CD4-positive, alpha-beta memory T cell (primary cell): ENCODE measurements at regions not wholly inside any gene's neighbourhood (a gene's known extent, or its start where the extent isn't known, plus 50 kb on each side); places are given as distances from the start of the nearest gene placed in this dataset.
A peak's percentile ranks its signal among the peaks of the same experiment; 100 is the strongest.
"Not testable (repeated sequence)": the region's sequence is repeated elsewhere in the genome, so short reads cannot be mapped to it uniquely, and the experiment has no call there.

Source experiments
- CTCF ChIA-PET: fragments of 350-600 bp; sonication (Branson Sonifier 250); formaldehyde crosslinking; loops from one replicate; lab custom pipeline; 2021; ENCODE audit warnings: inconsistent platforms; ENCODE audit not compliant: partially characterized antibody; lab: Charles Lee
- POLR2A ChIA-PET: fragments of 350-600 bp; sonication (Branson Sonifier 250); formaldehyde crosslinking; loops from one replicate; lab custom pipeline; 2021; ENCODE audit not compliant: partially characterized antibody; lab: Charles Lee
- DNase-seq, 5 donors: peaks; one replicate each; pipeline versions ENCODE4 v3.0.0 to v3.0.0-alpha.2; 2020 to 2022; ENCODE audit warnings: mixed read lengths in 1 of 5
- H3K27ac ChIP-seq: one replicate; pipeline ENCODE4 v1.7.0; 2013; ENCODE audit warnings: low read depth, low read length
- H3K27me3 ChIP-seq: 2 replicates; pipeline ENCODE4 v1.7.0; 2013; ENCODE audit warnings: mild to moderate bottlenecking, low read length, moderate library complexity; ENCODE audit not compliant: insufficient read depth
- H3K36me3 ChIP-seq: 2 replicates; pipeline ENCODE4 v1.7.0; 2013; ENCODE audit warnings: mild to moderate bottlenecking, low read length, moderate library complexity; ENCODE audit not compliant: insufficient read depth
- H3K4me1 ChIP-seq: 2 replicates; pipeline ENCODE4 v1.7.0; 2013; ENCODE audit warnings: mild to moderate bottlenecking, low read length, moderate library complexity; ENCODE audit not compliant: insufficient read depth
- H3K4me3 ChIP-seq, 2 donors: one replicate each; pipeline ENCODE4 v1.7.0; 2013; ENCODE audit warnings: low read length in 2 of 2, mild to moderate bottlenecking in 1 of 2
- H3K9me3 ChIP-seq, 2 donors: one replicate each; pipeline ENCODE4 v1.7.0; 2013; ENCODE audit warnings: low read length in 2 of 2, control low read depth in 1 of 2; ENCODE audit not compliant: control insufficient read depth in 1 of 2
- H3K27ac Mint-ChIP-seq, 7 donors: one replicate each; pipeline ENCODE4 v1.8.0; 2020 to 2021; ENCODE audit warnings: mixed read lengths in 7 of 7, mild to moderate bottlenecking in 6 of 7, inconsistent platforms in 3 of 7, moderate library complexity in 3 of 7
- H3K27me3 Mint-ChIP-seq, 2 donors: one replicate each; pipeline ENCODE4 v1.8.0; 2020 to 2021; ENCODE audit warnings: mixed read lengths in 2 of 2
- H3K36me3 Mint-ChIP-seq, 2 donors: one replicate each; pipeline ENCODE4 v1.8.0; 2020 to 2021; ENCODE audit warnings: mixed read lengths in 2 of 2, inconsistent platforms in 1 of 2, mild to moderate bottlenecking in 1 of 2
- H3K4me1 Mint-ChIP-seq, 4 donors: one replicate each; pipeline ENCODE4 v1.8.0; 2020 to 2021; ENCODE audit warnings: mixed read lengths in 4 of 4, mild to moderate bottlenecking in 1 of 4
- H3K4me3 Mint-ChIP-seq, 8 donors: one replicate each; pipeline ENCODE4 v1.8.0; 2020 to 2021; ENCODE audit warnings: mixed read lengths in 8 of 8, mild to moderate bottlenecking in 7 of 8, moderate library complexity in 6 of 8, inconsistent platforms in 3 of 8
- H3K9me3 Mint-ChIP-seq, 8 donors: one replicate each; pipeline ENCODE4 v1.8.0; 2020 to 2021; ENCODE audit warnings: mixed read lengths in 8 of 8, mild to moderate bottlenecking in 5 of 8, inconsistent platforms in 3 of 8, moderate library complexity in 1 of 8
- intact Hi-C: fragments of 100-400 bp; cut with micrococcal nuclease; formaldehyde crosslinking; loops from one replicate; pipeline ENCODE4 v1.15.1; 2023

DNA sequence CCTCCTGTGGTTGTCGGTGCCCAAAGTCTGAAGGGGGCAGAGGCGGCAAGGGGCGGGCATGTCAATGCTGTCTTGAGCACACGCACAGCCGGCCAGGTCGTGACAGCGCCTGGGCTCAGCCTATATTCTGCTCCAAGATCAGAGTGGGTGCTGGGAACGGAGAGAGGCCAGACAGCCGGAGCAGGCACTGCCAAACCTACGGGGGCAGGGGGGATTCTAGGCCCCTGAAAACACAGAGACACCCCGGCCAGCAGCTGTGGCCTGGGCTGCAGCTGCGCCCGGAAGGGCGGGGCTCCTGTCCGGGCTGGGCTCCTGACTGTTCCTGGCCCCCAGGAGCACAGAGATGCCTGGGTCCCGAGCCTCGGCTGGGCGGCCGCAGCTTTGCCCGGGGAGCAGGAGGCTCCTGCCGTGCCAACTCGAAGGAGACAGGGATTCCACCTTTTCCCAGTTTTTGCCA, 2662.9 kb upstream of the PCDH20 start:
- no peak overlapping the region for H3K27ac Mint-ChIP-seq
- CTCF ChIA-PET = no interaction called here
- H3K4me1 Mint-ChIP-seq = no peaks in the 10 kb centered on the region

DNA sequence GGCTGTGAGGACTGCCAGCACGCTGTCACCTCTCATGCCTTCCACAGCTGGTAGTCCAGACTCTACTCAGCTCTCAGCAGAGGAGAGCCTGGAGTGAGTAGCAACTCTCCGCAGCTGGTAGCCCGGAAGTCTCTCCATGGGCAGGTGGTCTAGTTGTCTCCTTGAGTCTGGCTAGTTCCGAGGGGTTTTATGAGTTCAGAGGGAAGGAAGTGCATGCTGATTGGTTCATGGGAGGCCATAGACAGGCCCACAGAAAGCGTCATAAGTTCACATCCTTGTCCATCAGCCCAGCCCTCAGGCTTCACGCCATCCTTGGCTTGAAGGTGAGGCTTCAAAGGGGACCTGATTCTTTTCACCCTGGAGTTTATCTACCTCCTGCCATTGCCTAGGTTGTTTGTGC, 2662.4 kb upstream of the PCDH20 start:
- H3K4me3 Mint-ChIP-seq = no peak overlapping the region
- Histone ChIP-seq H3K36me3 (no peaks in the 10 kb centered on the region), H3K4me3 (no peak overlapping the region), H3K9me3 (peaks cover 0 to 2% of the 10 kb centered on the region in 2 donors), H3K27me3 (no peaks in the 10 kb centered on the region), H3K4me1 (no peaks in the 10 kb centered on the region), H3K27ac (no peak overlapping the region)
- H3K9me3 Mint-ChIP-seq = peaks cover 0 to 12% (median 3%) of the 10 kb centered on the region in 8 donors
- intact Hi-C loops = no loop called here
- H3K4me1 Mint-ChIP-seq = no peaks in the 10 kb centered on the region
- no peaks in the 10 kb centered on the region for H3K36me3 Mint-ChIP-seq
- no peak overlapping the region for H3K27ac Mint-ChIP-seq
- H3K27me3 Mint-ChIP-seq = no peaks in the 10 kb centered on the region
- ChIA-PET POLR2A (no interaction called here), CTCF (no interaction called here)
- DNase-seq = no peak

More for the DNA sequence above, 2662.9 kb upstream of the PCDH20 start:
- Histone ChIP-seq H3K27me3 (no peaks in the 10 kb centered on the region), H3K36me3 (no peaks in the 10 kb centered on the region), H3K27ac (no peak overlapping the region), H3K4me1 (no peaks in the 10 kb centered on the region), H3K9me3 (peaks cover 0 to 2% of the 10 kb centered on the region in 2 donors), H3K4me3 (no peak overlapping the region)
- DNase-seq = no peak
- Mint-ChIP-seq H3K9me3 (peaks cover 2 to 15% (median 4%) of the 10 kb centered on the region in 8 donors), H3K27me3 (no peaks in the 10 kb centered on the region), H3K4me3 (no peak overlapping the region), H3K36me3 (no peaks in the 10 kb centered on the region)
- POLR2A ChIA-PET = no interaction called here
- intact Hi-C loops = no loop called here

DNA sequence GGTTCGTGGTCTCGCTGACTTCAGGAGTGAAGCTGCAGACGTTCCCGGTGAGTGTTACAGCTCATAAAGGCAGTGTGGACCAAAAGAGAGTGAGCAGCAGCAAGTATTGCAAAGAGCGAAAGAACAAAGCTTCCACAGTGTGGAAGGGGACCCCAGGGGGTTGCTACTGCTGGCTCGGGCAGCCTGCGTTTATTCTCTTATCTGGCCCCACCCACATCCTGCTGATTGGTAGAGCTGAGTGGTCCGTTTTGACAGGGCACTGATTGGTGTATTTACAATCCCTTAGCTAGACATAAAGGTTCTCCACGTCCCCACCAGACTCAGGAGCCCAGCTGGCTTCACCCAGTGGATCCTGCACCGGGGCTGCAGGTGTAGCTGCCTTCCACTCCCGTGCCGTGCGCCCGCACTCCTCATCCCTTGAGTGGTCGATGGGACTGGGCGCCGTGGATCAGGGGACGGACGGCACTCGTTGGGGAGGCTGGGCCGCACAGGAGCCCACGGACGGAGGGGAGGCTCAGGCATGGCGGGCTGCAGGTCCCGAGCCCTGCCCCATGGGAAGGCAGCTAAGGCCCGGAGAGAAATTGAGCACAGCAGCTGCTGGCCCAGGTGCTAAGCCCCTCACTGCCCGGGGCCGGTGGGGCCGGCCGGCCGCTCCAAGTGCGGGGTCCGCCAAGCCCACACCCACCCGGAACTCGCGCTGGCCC, 2661.6 kb upstream of the PCDH20 start:
- H3K9me3 ChIP-seq, H3K27me3 Mint-ChIP-seq, H3K36me3 ChIP-seq, H3K4me1 Mint-ChIP-seq, H3K27ac ChIP-seq, H3K27me3 ChIP-seq, H3K27ac Mint-ChIP-seq, POLR2A ChIA-PET, H3K36me3 Mint-ChIP-seq, H3K4me3 ChIP-seq, H3K4me1 ChIP-seq, intact Hi-C loops: not testable (repeated sequence)
- peak overlapping the region in 1 of 8 donors; percentile 83 for H3K4me3 Mint-ChIP-seq
- DNase-seq = peak in 1 of 5 donors; percentile 35
- H3K9me3 Mint-ChIP-seq = peaks cover 0 to 10% (median 3%) of the 10 kb centered on the region in 8 donors
- CTCF ChIA-PET = interaction anchor here (0.5 kb wide), 1 partner anchor 41 kb away, joined by 3 read pairs; no protein-coding TSS in a partner anchor

DNA sequence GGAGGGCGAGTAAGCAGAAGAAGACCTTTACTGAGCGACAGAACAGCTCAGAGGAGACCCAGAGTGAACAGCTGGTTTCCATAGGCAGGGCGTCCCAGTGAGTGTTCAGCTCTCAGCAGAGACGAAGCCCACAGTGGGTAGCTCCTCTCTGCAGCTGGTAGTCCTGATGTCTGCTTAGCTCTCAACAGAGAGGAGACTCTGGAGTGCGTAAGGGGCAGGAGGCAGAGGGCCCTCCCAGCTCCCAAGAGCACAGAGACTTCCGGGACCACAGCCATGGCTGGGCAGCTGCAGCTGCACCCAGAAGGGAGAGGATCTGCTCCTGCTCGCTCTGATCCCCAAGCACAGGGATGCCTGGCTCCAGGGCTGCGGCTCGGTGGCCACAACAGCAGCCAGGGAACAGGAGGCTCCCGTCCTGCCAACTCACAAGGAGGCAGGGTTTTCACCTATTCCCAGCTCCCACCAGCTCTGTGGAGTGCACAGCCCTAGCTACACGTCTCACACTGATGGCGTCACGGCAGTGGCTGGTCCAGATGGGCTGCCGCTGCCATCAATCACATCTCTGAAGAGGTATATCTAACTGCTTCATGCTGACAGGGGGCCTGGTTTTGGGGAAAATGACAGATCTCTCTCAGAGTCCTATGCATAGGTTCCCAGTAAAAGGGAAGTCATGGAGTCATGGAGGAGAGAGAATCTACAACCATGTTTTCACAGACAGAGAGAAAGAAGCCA, 2660.1 kb upstream of the PCDH20 start:
- Histone ChIP-seq H3K9me3 (no peaks in the 10 kb centered on the region), H3K36me3 (no peaks in the 10 kb centered on the region), H3K4me3 (no peak overlapping the region), H3K4me1 (no peaks in the 10 kb centered on the region), H3K27me3 (no peaks in the 10 kb centered on the region), H3K27ac (no peak overlapping the region)
- Mint-ChIP-seq H3K9me3 (peaks cover 0 to 15% (median 4%) of the 10 kb centered on the region in 8 donors), H3K4me1 (no peaks in the 10 kb centered on the region), H3K27me3 (no peaks in the 10 kb centered on the region), H3K36me3 (no peaks in the 10 kb centered on the region), H3K4me3 (peak overlapping the region in 1 of 8 donors; percentile 83), H3K27ac (peak overlapping the region in 1 of 7 donors; percentile 70)
- intact Hi-C loops = no loop called here
- DNase-seq = peak in 1 of 5 donors; percentile 48
- POLR2A ChIA-PET = no interaction called here
- CTCF ChIA-PET = no interaction called here

DNA sequence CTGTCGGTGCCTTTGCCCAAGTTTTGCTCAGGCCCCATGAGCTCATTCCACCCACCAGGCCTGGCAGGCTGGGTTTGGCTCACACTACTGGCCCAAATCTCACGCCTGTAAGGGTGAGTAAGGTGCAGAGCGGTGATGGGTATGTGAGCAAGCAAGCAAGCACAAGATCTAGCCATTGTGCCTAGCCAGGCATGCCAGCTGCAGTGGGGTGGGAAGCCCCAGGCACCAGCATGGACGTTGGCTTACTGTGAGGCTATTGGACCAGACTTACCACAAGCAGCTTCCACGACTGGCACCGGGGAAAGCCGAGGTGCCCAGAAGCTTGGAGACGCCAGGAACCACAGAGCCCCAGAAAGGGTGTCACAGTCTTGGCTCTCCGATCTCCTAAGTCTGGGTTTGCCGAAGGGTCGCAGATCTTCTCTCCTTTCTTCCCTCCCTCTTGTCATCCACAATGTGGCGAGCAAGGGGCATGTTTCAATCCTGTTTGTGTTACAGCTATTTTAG, 2659.4 kb upstream of the PCDH20 start:
- Histone ChIP-seq H3K4me3 (no peak overlapping the region), H3K36me3 (no peaks in the 10 kb centered on the region), H3K27ac (no peak overlapping the region), H3K27me3 (no peaks in the 10 kb centered on the region), H3K9me3 (no peaks in the 10 kb centered on the region), H3K4me1 (no peaks in the 10 kb centered on the region)
- peaks cover 0 to 15% (median 4%) of the 10 kb centered on the region in 8 donors for H3K9me3 Mint-ChIP-seq
- H3K4me1 Mint-ChIP-seq = no peaks in the 10 kb centered on the region
- intact Hi-C loops = no loop called here
- ChIA-PET CTCF (no interaction called here), POLR2A (no interaction called here)
- no peak for DNase-seq
- H3K4me3 Mint-ChIP-seq = peak overlapping the region in 1 of 8 donors; percentile 83
- H3K27ac Mint-ChIP-seq = no peak overlapping the region
- H3K27me3 Mint-ChIP-seq = no peaks in the 10 kb centered on the region
- no peaks in the 10 kb centered on the region for H3K36me3 Mint-ChIP-seq

DNA sequence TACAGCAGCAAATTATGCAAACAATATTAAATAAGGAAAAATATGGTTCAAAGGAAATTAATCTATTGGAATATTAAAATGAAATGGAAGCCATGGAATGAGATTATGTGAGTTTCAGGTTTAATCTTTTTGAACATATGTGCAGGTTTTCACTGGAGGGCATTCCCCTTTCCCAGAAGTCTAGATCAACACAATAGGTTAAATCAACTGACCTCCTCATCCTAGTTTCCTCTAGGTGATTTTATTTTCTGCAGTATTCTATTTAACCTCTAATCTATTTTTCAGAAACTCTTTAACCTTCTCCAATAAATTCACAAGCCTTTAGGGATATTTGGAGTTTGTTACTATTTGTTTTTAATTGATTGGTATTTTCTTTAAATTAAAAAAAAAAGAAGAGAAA, 2657.6 kb upstream of the PCDH20 start:
- peaks cover 0 to 15% (median 4%) of the 10 kb centered on the region in 8 donors for H3K9me3 Mint-ChIP-seq
- no peak overlapping the region for H3K27ac ChIP-seq
- CTCF ChIA-PET = no interaction called here

DNA sequence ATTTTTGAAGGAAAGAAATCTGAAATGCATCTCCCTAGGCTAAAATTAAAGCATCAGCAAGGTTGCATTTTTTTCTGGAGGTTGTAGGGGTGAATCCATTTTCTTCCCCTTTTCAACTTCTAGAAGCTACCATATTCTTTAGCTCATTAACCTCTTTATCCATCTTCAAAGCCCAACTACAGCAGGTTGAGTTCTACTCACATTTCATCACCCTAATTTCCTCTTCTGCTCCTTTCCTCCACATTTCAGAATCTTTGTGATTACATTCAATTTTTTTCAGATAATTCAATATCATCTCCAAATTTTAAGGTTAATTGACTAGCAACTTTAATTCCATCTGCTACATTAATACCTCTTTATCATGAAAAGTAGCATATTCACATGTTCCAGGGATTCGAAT, 2655.7 kb upstream of the PCDH20 start:
- Histone ChIP-seq H3K27ac (no peak overlapping the region), H3K27me3 (no peaks in the 10 kb centered on the region), H3K9me3 (no peaks in the 10 kb centered on the region), H3K4me3 (no peak overlapping the region), H3K4me1 (no peaks in the 10 kb centered on the region), H3K36me3 (no peaks in the 10 kb centered on the region)
- CTCF ChIA-PET = no interaction called here
- Mint-ChIP-seq H3K4me1 (no peaks in the 10 kb centered on the region), H3K36me3 (no peaks in the 10 kb centered on the region), H3K9me3 (peaks cover 0 to 9% (median 4%) of the 10 kb centered on the region in 8 donors), H3K27ac (no peak overlapping the region), H3K27me3 (no peaks in the 10 kb centered on the region), H3K4me3 (no peak overlapping the region)
- intact Hi-C loops = no loop called here
- POLR2A ChIA-PET = no interaction called here
- no peak for DNase-seq

More for the DNA sequence above, 2657.6 kb upstream of the PCDH20 start:
- H3K4me3 Mint-ChIP-seq = no peak overlapping the region
- Histone ChIP-seq H3K36me3 (no peaks in the 10 kb centered on the region), H3K27me3 (no peaks in the 10 kb centered on the region), H3K4me1 (no peaks in the 10 kb centered on the region), H3K4me3 (no peak overlapping the region), H3K9me3 (no peaks in the 10 kb centered on the region)
- H3K4me1 Mint-ChIP-seq = no peaks in the 10 kb centered on the region
- intact Hi-C loops = no loop called here
- POLR2A ChIA-PET = no interaction called here
- no peaks in the 10 kb centered on the region for H3K36me3 Mint-ChIP-seq
- DNase-seq = no peak
- H3K27ac Mint-ChIP-seq = no peak overlapping the region
- H3K27me3 Mint-ChIP-seq = no peaks in the 10 kb centered on the region
